ENCODE measurements at regions not wholly inside any gene's neighbourhood (a gene's known extent, or its start where the extent isn't known, plus 50 kb on each side); places are given as distances from the start of the nearest gene placed in this dataset.

GRCh38 chr5:103498800-103499551, 63.6 kb downstream of the NUDT12 start:
- FAIRE-seq, result no peak

GRCh38 chr5:103498211-103498610, 64.4 kb downstream of the NUDT12 start:
- FAIRE-seq, result no peak

- FAIRE-seq, result no peak
Measured at GRCh38 chr5:103497781-103498180, 64.8 kb downstream of the NUDT12 start.

GRCh38 chr5:103490030-103490739, 72.4 kb downstream of the NUDT12 start:
- no peak for FAIRE-seq

GRCh38 chr5:103489307-103489706, 73.3 kb downstream of the NUDT12 start:
- no peak for FAIRE-seq

- FAIRE-seq, result no peak
Measured at GRCh38 chr5:103487822-103488493, 74.6 kb downstream of the NUDT12 start.

GRCh38 chr5:103487218-103487617, 75.4 kb downstream of the NUDT12 start:
- no peak for FAIRE-seq

- no peak for FAIRE-seq
Measured at GRCh38 chr5:103486739-103487138, 75.8 kb downstream of the NUDT12 start.

GRCh38 chr5:103480246-103480645, 82.3 kb downstream of the NUDT12 start:
- peak; percentile 71 for FAIRE-seq

- no peak for FAIRE-seq
Measured at GRCh38 chr5:103477678-103478077, 84.9 kb downstream of the NUDT12 start.

GRCh38 chr5:103476811-103477210, 85.8 kb downstream of the NUDT12 start:
- no peak for FAIRE-seq

- FAIRE-seq, result peak; percentile 51
Measured at GRCh38 chr5:103475629-103476240, 86.9 kb downstream of the NUDT12 start.

GRCh38 chr5:103474677-103475076, 87.9 kb downstream of the NUDT12 start:
- no peak for FAIRE-seq

GRCh38 chr5:103473725-103474124, 88.9 kb downstream of the NUDT12 start:
- no peak for FAIRE-seq

- no peak for FAIRE-seq
Measured at GRCh38 chr5:103472830-103473229, 89.8 kb downstream of the NUDT12 start.

- no peak for FAIRE-seq
Measured at GRCh38 chr5:103472265-103472664, 90.3 kb downstream of the NUDT12 start.

- peak; percentile 96 for FAIRE-seq
Measured at GRCh38 chr5:103469288-103470040, 93.1 kb downstream of the NUDT12 start.

- peak; percentile 38 for FAIRE-seq
Measured at GRCh38 chr5:103467831-103468230, 94.8 kb downstream of the NUDT12 start.

GRCh38 chr5:103466495-103466894, 96.1 kb downstream of the NUDT12 start:
- no peak for FAIRE-seq

GRCh38 chr5:103465891-103466290, 96.7 kb downstream of the NUDT12 start:
- no peak for FAIRE-seq

- FAIRE-seq, result no peak
Measured at GRCh38 chr5:103464835-103465484, 97.6 kb downstream of the NUDT12 start.

GRCh38 chr5:103463261-103463660, 99.3 kb downstream of the NUDT12 start:
- FAIRE-seq, result no peak

Measured in colon (tissue), 2 donors.